GM23338 (cell line): ENCODE measurements at regions not wholly inside any gene's neighbourhood (a gene's known extent, or its start where the extent isn't known, plus 50 kb on each side); places are given as distances from the start of the nearest gene placed in this dataset.

Source experiments
- ATAC-seq: fragments of 200-7000 bp; cut with Tn5 transposase; 3 replicates; pipeline ENCODE4 v1.9.1; 2020
- DNase-seq: peaks from one replicate; pipeline ENCODE4 v3.0.0-alpha.2; 2015; ENCODE audit warnings: low spot score
- H2AFZ ChIP-seq: fragments of 200-600 bp; sonication (generic); 2 replicates; pipeline ENCODE4 v1.8.0; 2016; ENCODE audit warnings: antibody characterized with exemption, mild to moderate bottlenecking, moderate library complexity
- H3F3A ChIP-seq: fragments of 200-600 bp; sonication (generic); replicated peaks from 2 replicates; pipeline ENCODE4 v1.8.0; 2017; ENCODE audit warnings: antibody characterized with exemption, mixed run types, low read depth
- H3K27ac ChIP-seq: fragments of 200-600 bp; sonication (generic); 2 replicates; pipeline ENCODE4 v1.6.1; 2016; ENCODE audit warnings: low read depth
- H3K27me3 ChIP-seq: fragments of 200-600 bp; sonication (generic); 2 replicates; pipeline ENCODE4 v1.8.0; 2016; ENCODE audit warnings: mild to moderate bottlenecking, mixed run types, moderate library complexity; ENCODE audit not compliant: insufficient read depth
- H3K36me3 ChIP-seq: fragments of 200-600 bp; sonication (generic); 2 replicates; pipeline ENCODE4 v1.8.0; 2016; ENCODE audit warnings: mild to moderate bottlenecking; ENCODE audit not compliant: insufficient read depth
- H3K4me1 ChIP-seq: fragments of 200-600 bp; sonication (generic); 2 replicates; pipeline ENCODE4 v1.8.0; 2016; ENCODE audit warnings: mild to moderate bottlenecking, moderate library complexity; ENCODE audit not compliant: insufficient read depth
- H3K4me2 ChIP-seq: fragments of 200-600 bp; sonication (generic); 2 replicates; pipeline ENCODE4 v1.7.1; 2017; ENCODE audit warnings: mixed run types
- H3K4me3 ChIP-seq: fragments of 200-600 bp; sonication (generic); 2 replicates; pipeline ENCODE4 v1.6.1; 2016; ENCODE audit warnings: mixed run types
- H3K79me2 ChIP-seq: fragments of 200-600 bp; sonication (generic); replicated peaks from 2 replicates; pipeline ENCODE4 v1.8.0; 2017; ENCODE audit warnings: mild to moderate bottlenecking; ENCODE audit not compliant: insufficient read depth
- H3K9me2 ChIP-seq: fragments of 200-600 bp; sonication (generic); 2 replicates; pipeline ENCODE4 v1.8.0; 2017; ENCODE audit not compliant: insufficient read depth
- H4K20me1 ChIP-seq: fragments of 200-600 bp; sonication (generic); replicated peaks from 2 replicates; pipeline ENCODE4 v1.8.0; 2017; ENCODE audit warnings: mild to moderate bottlenecking; ENCODE audit not compliant: insufficient read depth
- H3K27ac Mint-ChIP-seq: 2 replicates; pipeline ENCODE4 v1.8.0; 2020; ENCODE audit warnings: inconsistent platforms, mild to moderate bottlenecking, moderate library complexity, mixed read lengths
- H3K27me3 Mint-ChIP-seq: 3 replicates; pipeline ENCODE4 v1.8.0; 2022; ENCODE audit warnings: low read depth, mild to moderate bottlenecking, moderate library complexity, mixed read lengths, inconsistent platforms; ENCODE audit not compliant: insufficient read depth, poor library complexity
- H3K36me3 Mint-ChIP-seq: 3 replicates; pipeline ENCODE4 v1.8.0; 2021; ENCODE audit warnings: low read depth, mild to moderate bottlenecking, inconsistent platforms, moderate library complexity, mixed read lengths
- H3K4me1 Mint-ChIP-seq: 3 replicates; pipeline ENCODE4 v1.8.0; 2020; ENCODE audit warnings: mild to moderate bottlenecking, inconsistent platforms, mixed read lengths
- H3K4me3 Mint-ChIP-seq: 3 replicates; pipeline ENCODE4 v1.8.0; 2021; ENCODE audit warnings: moderate library complexity, mild to moderate bottlenecking, inconsistent platforms, mixed read lengths
- H3K9me3 Mint-ChIP-seq: 3 replicates; pipeline ENCODE4 v1.8.0; 2020; ENCODE audit warnings: moderate library complexity, mild to moderate bottlenecking, inconsistent platforms, mixed read lengths
- CREB1 ChIP-seq: fragments of 250-450 bp; sonication (Bioruptor Pico); IDR thresholded peaks from 2 replicates; pipeline ENCODE4 v1.5.0; 2020; ENCODE audit warnings: low read depth, mild to moderate bottlenecking, moderate library complexity
- CTCF ChIP-seq, 2 experiments: fragments of 200-600 bp in 1 of 2; sonication (generic) in 1 of 2; conservative IDR thresholded peaks; 2 replicates each; pipeline versions ENCODE4 v1.5.1 to v1.6.1; 2016 to 2017; ENCODE audit warnings: antibody characterized with exemption in 2 of 2, low read depth in 2 of 2, mild to moderate bottlenecking in 2 of 2, moderate library complexity in 1 of 2
- ETS1 ChIP-seq: IDR thresholded peaks from 2 replicates; pipeline ENCODE4 v1.6.1; 2016; ENCODE audit warnings: antibody characterized with exemption
- EZH2 ChIP-seq: fragments of 200-600 bp; sonication (generic); IDR thresholded peaks from one replicate; pipeline ENCODE4 v1.8.0; 2017; ENCODE audit warnings: antibody characterized with exemption, mild to moderate bottlenecking, low read depth; ENCODE audit not compliant: unreplicated experiment
- EZH2phosphoT487 ChIP-seq: fragments of 200-600 bp; sonication (generic); IDR thresholded peaks from one replicate; pipeline ENCODE4 v1.8.1; 2018; ENCODE audit warnings: antibody characterized with exemption; ENCODE audit not compliant: unreplicated experiment
- JUNB ChIP-seq: IDR thresholded peaks from one replicate; pipeline ENCODE4 v1.6.1; 2016; ENCODE audit warnings: antibody characterized with exemption; ENCODE audit not compliant: unreplicated experiment
- NANOG ChIP-seq: IDR thresholded peaks from 2 replicates; pipeline ENCODE4 v1.6.1; 2016; ENCODE audit warnings: antibody characterized with exemption, borderline replicate concordance
- POLR2AphosphoS5 ChIP-seq: IDR thresholded peaks from 2 replicates; pipeline ENCODE4 v1.6.1; 2016; ENCODE audit warnings: antibody characterized with exemption, low read depth
- REST ChIP-seq: IDR thresholded peaks from one replicate; pipeline ENCODE4 v1.6.1; 2018; ENCODE audit warnings: antibody characterized with exemption; ENCODE audit not compliant: unreplicated experiment
- STAT1 ChIP-seq: IDR thresholded peaks from one replicate; pipeline ENCODE4 v1.6.1; 2016; ENCODE audit warnings: antibody characterized with exemption; ENCODE audit not compliant: unreplicated experiment
- ZNF331 ChIP-seq: fragments of 250-450 bp; sonication (Bioruptor Pico); IDR thresholded peaks from 2 replicates; pipeline ENCODE4 v1.5.0; 2020; ENCODE audit warnings: low read depth, mild to moderate bottlenecking, moderate library complexity
- ZNF462 ChIP-seq: fragments of 250-450 bp; sonication (Bioruptor Pico); IDR thresholded peaks from 2 replicates; pipeline ENCODE4 v1.5.0; 2020; ENCODE audit warnings: mild to moderate bottlenecking, moderate library complexity

- peaks cover 11% of the 10 kb centered on the region for H3K9me2 ChIP-seq
- no peaks in the 10 kb centered on the region for H3F3A ChIP-seq
- H3K36me3 ChIP-seq = no peaks in the 10 kb centered on the region
- H3K27ac ChIP-seq = no peak overlapping the region
- Mint-ChIP-seq H3K4me3 (no peak overlapping the region), H3K36me3 (no peaks in the 10 kb centered on the region), H3K27me3 (no peaks in the 10 kb centered on the region), H3K27ac (no peak overlapping the region), H3K4me1 (no peaks in the 10 kb centered on the region), H3K9me3 (no peaks in the 10 kb centered on the region; the same call in 2 of the 3 replicates)
- H2AFZ ChIP-seq = no peak overlapping the region
- H3K27me3 ChIP-seq = no peaks in the 10 kb centered on the region
- no peaks in the 10 kb centered on the region for H3K4me1 ChIP-seq
- ATAC-seq (no peak), DNase-seq (no peak)
- H3K79me2 ChIP-seq = no peaks in the 10 kb centered on the region
- no peak overlapping the region for H3K4me3 ChIP-seq
- no peak for TF ChIP-seq CTCF (conservative IDR thresholded peaks at IDR 0.05; ENCODE audit: low read depth in 2 of 2)
- TF ChIP-seq EZH2 = no peak
- no peak for TF ChIP-seq CREB1 (CRISPR knock-in tag)
- TF ChIP-seq ZNF331 (CRISPR knock-in tag) = no peak
- no peak for TF ChIP-seq REST
- no peak for TF ChIP-seq ZNF462
- TF ChIP-seq STAT1 = no peak
- TF ChIP-seq NANOG = no peak
- TF ChIP-seq ETS1 = no peak
- no peak for TF ChIP-seq POLR2AphosphoS5
- TF ChIP-seq EZH2phosphoT487 = no peak
- TF ChIP-seq JUNB = no peak
- no peak overlapping the region for H3K4me2 ChIP-seq
- H4K20me1 ChIP-seq = no peaks in the 10 kb centered on the region
Measured at GRCh38 chr10:43981232-43981631, 332.6 kb upstream of the ZNF32 start.
